Glutamatergic neuron (in vitro differentiated cells): ENCODE measurements at regions not wholly inside any gene's neighbourhood (a gene's known extent, or its start where the extent isn't known, plus 50 kb on each side); places are given as distances from the start of the nearest gene placed in this dataset.

Source experiments
- DNase-seq: peaks from one replicate; pipeline ENCODE4 v3.0.0; 2022
- H3K27ac Mint-ChIP-seq: one replicate; pipeline ENCODE4 v1.8.0; 2020; ENCODE audit warnings: mild to moderate bottlenecking, mixed read lengths, inconsistent platforms; ENCODE audit not compliant: unreplicated experiment
- H3K27me3 Mint-ChIP-seq: one replicate; pipeline ENCODE4 v1.8.0; 2020; ENCODE audit warnings: mild to moderate bottlenecking, moderate library complexity, mixed read lengths, inconsistent platforms; ENCODE audit not compliant: unreplicated experiment
- H3K36me3 Mint-ChIP-seq: one replicate; pipeline ENCODE4 v1.8.0; 2020; ENCODE audit warnings: mild to moderate bottlenecking, mixed read lengths, inconsistent platforms; ENCODE audit not compliant: unreplicated experiment
- H3K4me1 Mint-ChIP-seq: one replicate; pipeline ENCODE4 v1.8.0; 2020; ENCODE audit warnings: mild to moderate bottlenecking, low read depth, mixed read lengths, inconsistent platforms; ENCODE audit not compliant: unreplicated experiment
- H3K4me3 Mint-ChIP-seq: one replicate; pipeline ENCODE4 v1.8.0; 2020; ENCODE audit warnings: mild to moderate bottlenecking, mixed read lengths, inconsistent platforms; ENCODE audit not compliant: unreplicated experiment
- H3K9me3 Mint-ChIP-seq: one replicate; pipeline ENCODE4 v1.8.0; 2020; ENCODE audit warnings: mild to moderate bottlenecking, moderate library complexity, mixed read lengths, inconsistent platforms; ENCODE audit not compliant: unreplicated experiment
- TF ChIP-seq, protein P1 (sequence below): fragments of 200-600 bp; sonication (generic); IDR thresholded peaks from one replicate; pipeline ENCODE4 v1.5.0; 2021; ENCODE audit not compliant: partially characterized antibody, unreplicated experiment

DNA sequence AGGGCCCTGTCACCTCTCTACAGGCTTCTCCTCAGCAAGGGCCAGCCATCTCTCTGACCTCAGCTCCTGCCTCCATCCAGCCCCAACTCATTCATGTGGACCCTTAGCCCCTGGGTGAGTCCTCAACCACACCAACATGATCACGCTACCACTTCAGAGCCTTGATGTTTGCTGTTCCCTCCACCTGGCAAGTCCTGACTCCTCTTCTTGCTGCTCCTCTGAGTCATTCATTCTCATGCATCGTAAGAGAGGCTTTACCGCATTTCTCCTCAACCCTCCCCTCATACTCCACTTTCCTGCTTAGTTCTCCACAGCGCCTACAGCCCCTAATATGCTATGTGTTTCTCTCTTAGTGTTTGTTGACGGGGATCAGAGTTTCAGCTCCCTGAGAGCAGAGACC lies 99.9 kb downstream of the C17orf67 start:
- H3K4me1 Mint-ChIP-seq = no peaks in the 10 kb centered on the region
- no peaks in the 10 kb centered on the region for H3K9me3 Mint-ChIP-seq
- no peak for DNase-seq
- no peaks in the 10 kb centered on the region for H3K36me3 Mint-ChIP-seq
- no peak overlapping the region for H3K4me3 Mint-ChIP-seq
- H3K27me3 Mint-ChIP-seq = peaks cover 2% of the 10 kb centered on the region
- TF ChIP-seq, protein P1, sequence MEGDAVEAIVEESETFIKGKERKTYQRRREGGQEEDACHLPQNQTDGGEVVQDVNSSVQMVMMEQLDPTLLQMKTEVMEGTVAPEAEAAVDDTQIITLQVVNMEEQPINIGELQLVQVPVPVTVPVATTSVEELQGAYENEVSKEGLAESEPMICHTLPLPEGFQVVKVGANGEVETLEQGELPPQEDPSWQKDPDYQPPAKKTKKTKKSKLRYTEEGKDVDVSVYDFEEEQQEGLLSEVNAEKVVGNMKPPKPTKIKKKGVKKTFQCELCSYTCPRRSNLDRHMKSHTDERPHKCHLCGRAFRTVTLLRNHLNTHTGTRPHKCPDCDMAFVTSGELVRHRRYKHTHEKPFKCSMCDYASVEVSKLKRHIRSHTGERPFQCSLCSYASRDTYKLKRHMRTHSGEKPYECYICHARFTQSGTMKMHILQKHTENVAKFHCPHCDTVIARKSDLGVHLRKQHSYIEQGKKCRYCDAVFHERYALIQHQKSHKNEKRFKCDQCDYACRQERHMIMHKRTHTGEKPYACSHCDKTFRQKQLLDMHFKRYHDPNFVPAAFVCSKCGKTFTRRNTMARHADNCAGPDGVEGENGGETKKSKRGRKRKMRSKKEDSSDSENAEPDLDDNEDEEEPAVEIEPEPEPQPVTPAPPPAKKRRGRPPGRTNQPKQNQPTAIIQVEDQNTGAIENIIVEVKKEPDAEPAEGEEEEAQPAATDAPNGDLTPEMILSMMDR = no peak
- no peak overlapping the region for H3K27ac Mint-ChIP-seq

DNA sequence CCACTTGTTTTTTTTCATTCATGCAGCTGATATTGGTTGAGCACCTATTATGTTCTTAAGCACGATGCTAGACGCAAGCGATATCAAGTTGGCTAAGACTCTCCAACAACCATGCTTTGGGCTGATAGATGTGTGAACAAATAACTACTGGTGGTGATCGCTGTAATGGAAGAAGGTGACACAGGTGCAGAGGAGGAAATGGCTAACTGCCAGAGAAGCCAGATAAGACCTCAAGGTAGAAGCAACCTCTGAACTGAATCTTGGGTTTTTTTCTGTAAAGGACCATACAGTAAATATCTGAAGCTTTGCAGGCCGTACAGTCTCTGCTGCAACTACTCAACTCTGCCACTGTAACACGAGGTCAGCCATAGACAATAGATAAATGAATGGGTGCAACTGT lies 97.9 kb downstream of the C17orf67 start:
- peaks cover 3% of the 10 kb centered on the region for H3K4me1 Mint-ChIP-seq
- no peaks in the 10 kb centered on the region for H3K9me3 Mint-ChIP-seq
- no peak for DNase-seq
- TF ChIP-seq, protein P1 = no peak
- peaks cover 3% of the 10 kb centered on the region for H3K27me3 Mint-ChIP-seq
- H3K27ac Mint-ChIP-seq = no peak overlapping the region
- H3K36me3 Mint-ChIP-seq = no peaks in the 10 kb centered on the region
- no peak overlapping the region for H3K4me3 Mint-ChIP-seq

- Mint-ChIP-seq H3K36me3 (no peaks in the 10 kb centered on the region), H3K27me3 (peaks cover 1% of the 10 kb centered on the region), H3K27ac (no peak overlapping the region), H3K4me3 (no peak overlapping the region), H3K4me1 (peaks cover 3% of the 10 kb centered on the region), H3K9me3 (no peaks in the 10 kb centered on the region)
- TF ChIP-seq, protein P1 = no peak
- DNase-seq = no peak
These were observed 96.1 kb downstream of the C17orf67 start for GRCh38 chr17:56737421-56738161.

DNA sequence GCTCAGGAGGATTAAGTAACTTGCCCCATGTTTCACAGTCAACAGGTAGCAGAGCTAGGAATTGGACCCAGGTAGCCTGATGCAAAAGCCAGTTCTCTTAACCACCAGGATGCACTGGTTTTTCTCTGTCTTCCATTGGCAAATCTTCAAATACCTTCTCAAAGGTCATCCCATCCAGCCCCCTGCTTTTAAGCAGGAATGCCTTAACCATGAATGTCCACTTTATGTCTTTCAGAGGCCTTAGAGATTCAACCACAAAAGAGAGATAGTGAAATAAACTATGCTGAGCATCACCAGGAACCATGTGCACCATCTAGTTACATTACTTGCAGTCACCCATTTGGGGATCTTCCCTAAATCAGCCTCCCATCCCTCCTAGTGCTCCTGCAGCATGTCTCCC lies 94.3 kb downstream of the C17orf67 start:
- no peak overlapping the region for H3K4me3 Mint-ChIP-seq
- TF ChIP-seq, protein P1 = no peak
- H3K36me3 Mint-ChIP-seq = peaks cover 14% of the 10 kb centered on the region
- H3K27ac Mint-ChIP-seq = no peak overlapping the region
- no peaks in the 10 kb centered on the region for H3K9me3 Mint-ChIP-seq
- H3K27me3 Mint-ChIP-seq = peaks cover 1% of the 10 kb centered on the region
- H3K4me1 Mint-ChIP-seq = peaks cover 3% of the 10 kb centered on the region
- no peak for DNase-seq

- H3K27ac Mint-ChIP-seq = no peak overlapping the region
- no peak for DNase-seq
- TF ChIP-seq, protein P1 = no peak
These were observed 93.9 kb downstream of the C17orf67 start for GRCh38 chr17:56739776-56740175.

More at GRCh38 chr17:56739776-56740175, 93.9 kb downstream of the C17orf67 start:
- Mint-ChIP-seq H3K9me3 (no peaks in the 10 kb centered on the region), H3K4me1 (peaks cover 3% of the 10 kb centered on the region), H3K4me3 (no peak overlapping the region), H3K27me3 (peaks cover 1% of the 10 kb centered on the region), H3K36me3 (peaks cover 14% of the 10 kb centered on the region)
